Progenitor cell of endocrine pancreas (in vitro differentiated cells): ENCODE measurements at regions not wholly inside any gene's neighbourhood (a gene's known extent, or its start where the extent isn't known, plus 50 kb on each side); places are given as distances from the start of the nearest gene placed in this dataset.

ENCODE experiments used
- DNase-seq: peaks from one replicate; pipeline ENCODE4 v3.0.0; 2021; ENCODE audit warnings: low spot score; ENCODE audit not compliant: unreplicated experiment
- H3K27ac Mint-ChIP-seq: 2 replicates; pipeline ENCODE4 v1.8.0; 2021; ENCODE audit warnings: mild to moderate bottlenecking, moderate library complexity, mixed read lengths
- H3K27me3 Mint-ChIP-seq: 2 replicates; pipeline ENCODE4 v1.8.0; 2021; ENCODE audit warnings: mixed read lengths
- H3K36me3 Mint-ChIP-seq: 2 replicates; pipeline ENCODE4 v1.8.0; 2022; ENCODE audit warnings: mixed read lengths; ENCODE audit not compliant: insufficient read depth
- H3K4me1 Mint-ChIP-seq: 2 replicates; pipeline ENCODE4 v1.8.0; 2021; ENCODE audit warnings: low read depth, mixed read lengths
- H3K4me3 Mint-ChIP-seq: 2 replicates; pipeline ENCODE4 v1.8.0; 2021; ENCODE audit warnings: low read depth, mild to moderate bottlenecking, moderate library complexity, mixed read lengths
- H3K9me3 Mint-ChIP-seq: 2 replicates; pipeline ENCODE4 v1.8.0; 2021; ENCODE audit warnings: low read depth, mixed read lengths
- TF ChIP-seq, protein P1 (sequence below): fragments of 200-600 bp; sonication (generic); IDR thresholded peaks from one replicate; pipeline ENCODE4 v1.5.0; 2021; ENCODE audit warnings: antibody characterized with exemption, mild to moderate bottlenecking; ENCODE audit not compliant: unreplicated experiment

- H3K27ac Mint-ChIP-seq, result no peak overlapping the region
- peaks cover 11% of the 10 kb centered on the region for H3K27me3 Mint-ChIP-seq
- H3K4me1 Mint-ChIP-seq, result no peaks in the 10 kb centered on the region
- no peak overlapping the region for H3K4me3 Mint-ChIP-seq
- TF ChIP-seq, protein P1, sequence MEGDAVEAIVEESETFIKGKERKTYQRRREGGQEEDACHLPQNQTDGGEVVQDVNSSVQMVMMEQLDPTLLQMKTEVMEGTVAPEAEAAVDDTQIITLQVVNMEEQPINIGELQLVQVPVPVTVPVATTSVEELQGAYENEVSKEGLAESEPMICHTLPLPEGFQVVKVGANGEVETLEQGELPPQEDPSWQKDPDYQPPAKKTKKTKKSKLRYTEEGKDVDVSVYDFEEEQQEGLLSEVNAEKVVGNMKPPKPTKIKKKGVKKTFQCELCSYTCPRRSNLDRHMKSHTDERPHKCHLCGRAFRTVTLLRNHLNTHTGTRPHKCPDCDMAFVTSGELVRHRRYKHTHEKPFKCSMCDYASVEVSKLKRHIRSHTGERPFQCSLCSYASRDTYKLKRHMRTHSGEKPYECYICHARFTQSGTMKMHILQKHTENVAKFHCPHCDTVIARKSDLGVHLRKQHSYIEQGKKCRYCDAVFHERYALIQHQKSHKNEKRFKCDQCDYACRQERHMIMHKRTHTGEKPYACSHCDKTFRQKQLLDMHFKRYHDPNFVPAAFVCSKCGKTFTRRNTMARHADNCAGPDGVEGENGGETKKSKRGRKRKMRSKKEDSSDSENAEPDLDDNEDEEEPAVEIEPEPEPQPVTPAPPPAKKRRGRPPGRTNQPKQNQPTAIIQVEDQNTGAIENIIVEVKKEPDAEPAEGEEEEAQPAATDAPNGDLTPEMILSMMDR, result no peak
- H3K9me3 Mint-ChIP-seq, result no peaks in the 10 kb centered on the region
- no peaks in the 10 kb centered on the region for H3K36me3 Mint-ChIP-seq
- no peak for DNase-seq
Measured at GRCh38 chr13:31409678-31410356, 210.0 kb downstream of the B3GLCT start.

DNA sequence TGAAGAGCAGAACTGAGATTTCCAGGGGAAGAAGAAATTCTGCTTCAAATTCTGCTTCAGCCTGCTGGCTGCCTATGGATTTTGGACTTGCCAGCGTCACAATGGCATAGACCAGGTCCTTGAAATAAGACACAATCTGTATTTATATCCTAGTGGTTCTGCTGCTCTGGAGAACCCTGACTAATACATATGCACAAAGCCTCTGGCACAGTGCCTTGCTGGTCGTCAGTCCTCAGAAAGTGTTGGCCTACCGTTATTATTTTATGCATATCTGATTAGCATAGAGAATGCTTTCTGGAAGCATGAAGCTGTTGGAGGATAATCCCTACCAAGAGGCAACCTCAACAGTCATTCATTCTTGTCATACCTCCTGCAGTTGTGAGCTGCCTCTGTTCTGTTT, 213.7 kb downstream of the B3GLCT start:
- peaks cover 15% of the 10 kb centered on the region for H3K27me3 Mint-ChIP-seq
- TF ChIP-seq, protein P1, result no peak
- no peak overlapping the region for H3K27ac Mint-ChIP-seq
- no peaks in the 10 kb centered on the region for H3K36me3 Mint-ChIP-seq
- no peaks in the 10 kb centered on the region for H3K9me3 Mint-ChIP-seq
- no peaks in the 10 kb centered on the region for H3K4me1 Mint-ChIP-seq
- no peak overlapping the region for H3K4me3 Mint-ChIP-seq
- no peak for DNase-seq

DNA sequence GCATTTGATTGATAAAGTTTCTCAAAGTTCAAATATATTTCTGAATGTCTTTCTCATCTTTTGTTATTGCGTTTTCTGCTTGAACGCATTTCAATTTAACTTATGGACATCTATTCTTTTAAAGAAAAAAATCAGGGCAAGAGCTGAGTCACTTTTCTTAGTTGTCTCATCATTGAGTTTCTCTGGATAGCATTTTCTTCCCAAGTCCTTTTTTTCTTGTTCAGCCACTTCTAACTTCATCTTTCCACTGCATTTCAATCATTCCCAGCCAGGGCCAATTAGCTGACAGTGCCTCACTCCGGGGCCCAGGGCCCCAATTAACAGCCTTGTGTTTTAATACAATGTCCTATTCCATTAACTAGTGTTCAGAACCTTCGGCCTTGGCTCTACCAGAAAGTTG, 216.3 kb downstream of the B3GLCT start:
- TF ChIP-seq, protein P1, result no peak
- no peaks in the 10 kb centered on the region for H3K9me3 Mint-ChIP-seq
- no peaks in the 10 kb centered on the region for H3K4me1 Mint-ChIP-seq
- no peak overlapping the region for H3K27ac Mint-ChIP-seq
- H3K36me3 Mint-ChIP-seq, result no peaks in the 10 kb centered on the region
- peaks cover 11% of the 10 kb centered on the region for H3K27me3 Mint-ChIP-seq
- DNase-seq, result no peak
- H3K4me3 Mint-ChIP-seq, result no peak overlapping the region

GRCh38 chr13:31418186-31418585, 218.4 kb downstream of the B3GLCT start:
- Mint-ChIP-seq H3K27me3 (peaks cover 18% of the 10 kb centered on the region), H3K36me3 (no peaks in the 10 kb centered on the region), H3K4me3 (no peak overlapping the region), H3K9me3 (no peaks in the 10 kb centered on the region), H3K4me1 (no peaks in the 10 kb centered on the region), H3K27ac (no peak overlapping the region)
- TF ChIP-seq, protein P1, result no peak
- DNase-seq, result no peak

- Mint-ChIP-seq H3K27me3 (peaks cover 19% of the 10 kb centered on the region), H3K9me3 (no peaks in the 10 kb centered on the region), H3K27ac (no peak overlapping the region), H3K4me3 (no peak overlapping the region), H3K36me3 (no peaks in the 10 kb centered on the region), H3K4me1 (no peaks in the 10 kb centered on the region)
- no peak for DNase-seq
- TF ChIP-seq, protein P1, result no peak
Measured at GRCh38 chr13:31421756-31422155, 222.0 kb downstream of the B3GLCT start.
